HG02798 (cell line): ENCODE measurements at regions not wholly inside any gene's neighbourhood (a gene's known extent, or its start where the extent isn't known, plus 50 kb on each side); places are given as distances from the start of the nearest gene placed in this dataset.
"Not testable (repeated sequence)": the region's sequence is repeated elsewhere in the genome, so short reads cannot be mapped to it uniquely, and the experiment has no call there.

ENCODE experiments used
- ATAC-seq: cut with Tn5 transposase; IDR thresholded peaks from one replicate; pipeline ENCODE4 v1.9.1; 2021; ENCODE audit warnings: mild to moderate bottlenecking; ENCODE audit not compliant: unreplicated experiment, poor library complexity

DNA sequence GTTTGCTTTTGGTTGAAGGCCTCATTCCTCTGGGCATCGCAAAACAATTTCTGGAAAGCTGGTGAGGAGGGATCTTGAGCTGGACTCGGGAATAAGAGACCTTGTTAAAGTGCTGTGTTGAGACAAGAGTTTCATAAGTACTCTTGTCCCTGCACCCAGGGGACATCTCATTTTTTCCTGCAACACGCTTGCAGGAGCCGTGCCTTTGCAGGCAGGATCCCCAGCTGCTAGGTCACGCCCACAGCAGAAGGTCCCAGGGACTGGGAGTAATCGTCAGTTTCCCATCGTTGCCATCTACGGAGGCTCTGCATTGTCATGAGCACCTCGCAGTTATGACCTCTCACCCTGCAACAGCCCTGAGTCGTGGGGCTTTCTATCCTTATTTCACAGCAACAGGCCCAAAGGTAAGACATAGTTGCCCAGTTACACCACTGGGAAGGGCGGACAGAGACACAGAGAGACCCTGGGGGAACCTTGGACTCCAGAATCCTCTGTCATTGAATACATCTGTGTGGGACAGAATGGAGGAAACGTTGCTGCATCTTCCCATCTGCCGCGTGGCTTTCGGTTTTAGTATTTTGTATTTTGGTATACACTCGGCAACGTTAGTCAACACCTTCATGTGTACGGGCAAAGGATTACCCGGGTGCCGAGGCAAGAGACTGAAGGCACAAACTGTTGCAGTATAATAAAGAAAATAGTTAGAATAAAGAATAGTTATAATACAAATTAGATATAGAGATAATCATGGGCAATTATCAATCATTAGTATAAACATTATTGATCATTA, 60.4 kb upstream of the DMRTB1 start:
- no peak for ATAC-seq

DNA sequence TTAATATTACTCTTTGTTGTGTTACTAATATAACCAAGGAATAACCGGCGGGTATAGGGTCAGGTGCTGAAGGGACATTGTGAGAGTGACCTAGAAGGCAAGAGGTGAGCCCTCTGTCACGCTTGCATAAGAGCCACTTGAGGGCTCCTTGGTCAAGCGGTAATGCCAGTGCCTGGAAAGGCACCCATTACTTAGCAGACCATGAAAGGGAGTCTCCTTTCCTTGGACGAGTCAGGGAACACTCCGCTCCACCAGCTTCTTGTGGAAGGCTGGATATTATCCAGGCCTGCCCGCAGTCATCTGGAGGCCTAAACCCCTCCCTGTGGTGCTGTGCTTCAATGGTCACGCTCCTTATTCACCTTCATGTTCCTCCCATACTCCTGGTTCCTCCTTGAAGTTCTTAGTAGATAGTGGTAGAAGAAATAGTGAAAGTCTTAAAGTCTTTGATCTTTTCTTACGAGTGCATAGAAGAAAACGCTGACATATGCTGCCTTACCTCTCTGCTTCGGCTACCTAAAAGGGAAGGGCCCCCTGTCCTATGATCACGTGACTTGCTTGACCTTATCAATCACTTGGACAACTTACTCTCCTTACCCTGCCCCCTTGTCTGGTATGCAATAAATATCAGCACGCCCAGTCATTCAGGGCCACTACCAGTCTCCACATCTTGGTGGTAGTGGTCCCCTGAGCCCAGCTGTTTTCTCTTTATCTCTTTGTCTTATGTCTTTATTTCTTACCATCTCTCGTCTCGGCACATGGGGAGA, 59.6 kb upstream of the DMRTB1 start:
- ATAC-seq, result not testable (repeated sequence)

DNA sequence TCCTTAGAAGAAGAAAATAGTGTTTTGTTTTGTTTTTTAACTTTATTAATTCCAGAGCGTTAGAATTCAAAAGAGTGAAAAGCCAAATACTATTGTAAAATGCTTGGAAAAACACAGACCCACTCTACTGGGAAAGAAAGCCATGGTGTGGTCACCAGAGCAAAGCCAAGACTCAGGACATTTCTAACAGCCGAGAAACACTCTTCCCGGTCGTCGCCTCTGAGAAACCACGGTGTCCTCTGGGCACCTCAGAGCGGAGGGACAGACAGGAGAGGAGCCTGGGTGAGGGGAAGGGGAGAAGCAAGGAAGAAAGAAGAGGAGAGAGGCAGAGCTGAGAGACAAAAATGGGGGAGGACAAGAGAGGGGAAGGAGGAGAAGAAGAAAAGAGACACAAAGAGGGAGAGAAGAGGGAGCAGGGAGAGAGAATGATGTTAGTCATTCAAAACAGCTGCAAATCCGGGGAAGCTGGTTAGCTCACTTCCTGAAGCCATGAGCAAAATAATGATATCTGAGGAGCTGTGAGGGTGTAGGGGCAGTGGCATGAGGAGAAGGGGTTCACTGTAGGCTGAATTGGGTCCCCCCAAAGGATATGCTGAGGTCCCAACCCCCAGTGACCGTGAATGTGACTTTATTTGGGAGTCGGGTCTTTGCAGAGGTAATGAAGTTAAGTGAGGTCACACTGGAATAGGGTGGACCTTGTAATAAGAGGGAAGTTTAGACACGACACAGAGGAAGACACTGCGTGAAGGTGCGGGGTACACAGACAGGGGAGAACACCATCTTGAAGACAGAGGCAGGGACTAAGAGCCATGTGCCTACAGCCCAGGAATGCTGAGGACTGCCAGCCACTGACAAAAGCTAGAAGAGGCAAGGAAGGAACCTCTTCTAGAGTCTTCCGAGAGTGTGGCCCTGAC, 58.2 kb upstream of the DMRTB1 start:
- no peak for ATAC-seq

DNA sequence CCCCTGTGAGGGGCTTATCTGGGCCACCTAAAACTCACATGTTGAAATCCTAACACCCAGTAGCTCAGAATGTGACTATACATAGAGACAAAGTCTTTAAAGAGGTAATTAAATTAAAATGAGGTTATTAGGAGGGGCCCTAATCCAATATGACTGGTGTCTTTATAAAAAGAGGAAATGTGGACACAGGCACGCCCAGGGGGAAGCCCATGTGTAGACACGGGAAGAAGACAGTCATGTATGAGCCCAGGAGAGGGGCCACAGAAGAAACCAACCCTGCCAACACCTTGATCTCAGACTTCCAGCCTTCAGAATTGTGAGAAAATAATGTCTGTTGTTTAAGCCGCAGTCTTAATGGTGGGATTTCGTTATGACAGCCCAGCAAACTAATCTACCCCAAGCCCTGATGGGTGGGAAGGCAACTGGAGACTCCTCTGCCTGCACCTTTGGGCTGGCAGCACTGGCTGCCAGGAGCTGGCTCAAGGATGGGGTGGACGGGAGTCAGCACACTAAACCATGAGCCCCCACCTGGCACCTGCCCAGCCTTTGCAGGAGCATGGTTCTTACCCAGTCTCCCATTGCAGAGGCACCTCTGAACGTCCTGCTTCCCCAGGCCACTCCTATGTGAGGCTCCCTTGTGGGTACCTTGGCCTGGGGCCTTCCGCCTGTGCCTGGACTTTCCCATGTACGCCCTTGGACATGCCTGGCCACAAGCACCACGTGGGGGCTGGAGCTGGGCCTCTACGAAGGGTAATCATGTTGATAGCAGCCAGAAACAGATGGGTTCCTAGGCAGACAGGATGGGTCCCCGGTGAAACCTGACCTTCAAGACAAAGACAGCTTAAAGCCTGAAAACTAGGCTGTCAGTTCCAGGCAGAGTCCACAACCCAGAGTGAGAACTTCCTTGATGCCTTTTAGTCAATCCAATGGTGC, 57.1 kb upstream of the DMRTB1 start:
- no peak for ATAC-seq

DNA sequence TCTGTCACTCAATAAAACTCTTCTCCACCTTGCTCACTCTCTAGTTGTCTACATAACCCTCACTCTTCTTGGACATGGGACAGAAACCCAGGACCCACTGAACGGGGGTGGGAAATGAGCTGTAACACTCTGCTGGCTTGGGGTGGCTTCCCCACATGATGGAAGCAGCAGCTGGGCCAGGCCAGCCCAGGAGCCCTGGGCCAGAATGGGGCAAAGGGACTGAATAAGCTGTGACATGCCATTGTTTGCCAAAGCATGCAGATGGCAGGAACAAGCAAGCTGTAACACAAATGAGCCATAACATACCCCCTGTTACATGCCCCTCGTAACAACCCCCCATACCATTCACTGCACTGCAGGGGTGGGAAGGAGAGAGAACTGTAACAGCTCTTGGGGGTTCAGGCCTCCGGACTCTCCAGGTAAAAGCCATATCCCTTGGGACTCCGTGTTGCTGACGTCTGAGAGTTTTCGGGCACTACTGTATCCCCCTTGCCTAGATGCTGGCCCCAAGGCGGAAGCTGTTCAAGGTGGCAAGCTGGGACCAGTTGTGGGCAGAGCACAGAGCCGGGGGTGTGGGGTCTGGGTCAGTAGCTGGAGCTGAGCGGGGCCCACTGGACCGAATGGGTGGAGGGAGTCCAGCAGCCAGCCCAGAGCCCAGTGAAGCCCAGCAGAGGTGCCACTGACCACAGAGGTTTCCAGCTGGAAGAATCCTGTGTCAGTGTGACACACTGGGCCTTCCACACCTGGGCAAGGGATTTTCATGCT, 56.1 kb upstream of the DMRTB1 start:
- no peak for ATAC-seq

DNA sequence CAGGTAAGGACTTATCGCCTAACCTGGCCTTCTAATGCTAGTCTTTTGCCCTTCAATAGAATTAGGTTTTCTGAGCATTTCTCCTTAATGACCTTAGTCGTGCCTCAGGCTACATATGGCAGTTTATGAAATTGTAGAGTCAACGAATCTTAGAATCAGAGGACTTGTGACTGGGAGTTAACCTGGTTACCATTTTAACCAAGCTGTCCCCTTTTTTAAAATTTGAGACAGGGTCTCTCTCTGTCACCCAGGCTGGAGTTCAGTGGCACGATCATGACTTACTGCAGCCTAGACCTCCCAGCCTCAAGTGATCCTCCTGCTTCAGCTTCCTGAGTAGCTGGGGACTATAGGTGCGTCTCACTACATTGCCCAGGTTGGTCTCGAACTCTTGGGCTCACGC, 53.5 kb upstream of the DMRTB1 start:
- no peak for ATAC-seq

DNA sequence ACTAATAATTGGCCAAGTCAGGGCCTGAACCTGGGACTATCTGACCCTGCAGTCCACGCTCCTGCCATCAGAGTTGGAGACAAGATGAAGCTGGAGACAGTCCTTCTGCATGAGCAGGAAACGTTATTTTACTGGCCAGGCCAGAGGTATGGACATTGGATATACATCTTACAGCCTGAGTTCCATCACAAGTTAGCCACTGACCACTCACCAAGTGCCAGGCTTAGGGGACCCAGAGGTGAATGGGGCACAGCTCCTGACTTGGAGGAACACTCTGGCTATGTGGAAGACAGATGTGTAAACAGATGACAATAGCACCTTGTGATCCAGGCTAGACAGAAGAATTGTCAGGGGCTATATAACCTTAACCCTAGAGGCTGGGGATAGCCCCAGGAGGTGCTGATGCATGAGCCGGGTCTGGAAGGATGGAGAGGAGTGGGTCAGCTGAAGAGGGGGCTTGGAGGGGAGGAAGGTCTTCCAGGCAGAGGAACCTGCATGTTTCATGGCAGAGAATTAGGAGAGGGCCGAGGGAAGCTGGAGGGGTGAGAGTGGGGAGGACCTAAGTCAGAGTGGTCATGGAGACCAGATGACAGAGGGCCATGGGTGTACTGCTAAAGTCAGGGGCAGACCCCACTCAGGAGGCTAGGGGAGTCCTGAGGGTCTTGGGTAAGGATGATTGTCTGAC, 52.5 kb upstream of the DMRTB1 start:
- ATAC-seq, result no peak

DNA sequence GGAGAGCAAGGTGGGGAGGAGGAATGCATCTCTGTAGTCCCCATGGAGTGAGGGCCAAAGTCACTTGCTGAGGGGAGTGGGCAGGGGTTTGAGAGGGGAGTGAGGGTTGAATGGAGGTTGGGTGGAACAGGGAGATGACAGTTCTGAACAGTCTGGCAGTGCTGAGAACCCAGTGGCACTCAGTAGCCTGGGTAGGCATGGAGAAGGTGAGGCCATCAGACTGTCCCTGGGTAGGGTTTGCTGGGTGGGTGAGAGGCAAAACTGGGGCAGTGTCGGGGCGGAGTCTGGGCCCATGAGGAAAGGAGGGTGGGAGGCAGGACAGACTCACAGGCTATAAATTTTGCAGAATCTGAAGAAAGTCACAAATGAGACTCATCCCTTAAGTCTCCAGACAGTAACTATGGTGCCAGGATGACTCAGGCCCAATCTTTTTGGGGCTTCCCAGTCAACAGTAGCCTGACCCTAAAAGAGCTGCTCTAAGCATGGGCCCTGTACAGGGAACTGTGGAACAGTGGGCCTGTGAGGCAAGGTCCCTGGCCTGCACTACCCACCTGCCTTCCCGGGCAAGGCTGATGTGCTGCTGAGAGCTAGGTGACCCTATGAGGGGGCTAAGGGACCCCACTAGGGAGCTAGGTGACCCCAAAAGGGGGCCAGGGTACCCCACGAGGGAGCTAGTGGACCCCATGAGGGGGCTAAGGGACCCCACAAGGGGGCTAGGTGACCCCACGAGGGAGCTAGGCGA, 51.0 kb upstream of the DMRTB1 start:
- ATAC-seq, result no peak

DNA sequence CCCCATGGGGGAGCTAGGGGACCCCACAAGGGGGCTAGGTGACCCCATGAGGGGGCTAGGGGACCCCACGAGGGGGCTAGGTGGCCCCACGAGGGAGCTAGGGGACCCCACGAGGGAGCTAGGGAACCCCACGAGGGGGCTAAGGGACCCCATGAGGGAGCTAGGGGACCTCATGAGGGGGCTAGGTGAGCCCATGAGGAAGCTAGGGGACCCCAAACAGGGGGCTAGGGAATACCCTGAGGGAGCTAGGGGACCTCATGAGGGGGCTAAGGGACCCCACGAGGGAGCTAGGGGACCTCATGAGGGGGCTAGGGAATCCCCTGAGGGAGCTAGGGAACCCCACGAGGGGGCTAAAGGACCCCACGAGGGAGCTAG, 50.5 kb upstream of the DMRTB1 start:
- ATAC-seq, result no peak

DNA sequence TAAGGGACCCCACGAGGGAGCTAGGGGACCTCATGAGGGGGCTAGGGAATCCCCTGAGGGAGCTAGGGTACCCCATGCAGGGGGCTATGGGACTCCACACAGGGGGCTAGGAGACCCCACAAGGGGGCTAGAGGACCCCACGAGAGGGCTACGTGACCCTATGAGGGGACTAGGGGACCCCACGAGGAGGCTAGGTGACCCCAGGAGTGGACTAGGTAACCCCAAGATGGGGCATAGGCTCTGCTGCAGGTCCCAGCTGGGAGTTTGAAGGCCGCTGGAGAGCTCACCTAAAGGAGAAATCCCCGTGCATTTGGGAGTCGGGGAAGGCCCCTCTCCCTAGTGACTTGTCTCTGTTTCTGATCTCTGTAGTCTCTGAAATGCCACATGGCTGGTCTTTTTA, 50.0 kb upstream of the DMRTB1 start:
- ATAC-seq, result no peak
